HEK293 (cell line): ENCODE measurements at regions not wholly inside any gene's neighbourhood (a gene's known extent, or its start where the extent isn't known, plus 50 kb on each side); places are given as distances from the start of the nearest gene placed in this dataset.
A peak's percentile ranks its signal among the peaks of the same experiment; 100 is the strongest.
"Not testable (repeated sequence)": the region's sequence is repeated elsewhere in the genome, so short reads cannot be mapped to it uniquely, and the experiment has no call there.

ENCODE experiments used
- CTCF ChIA-PET: fragments of 350-600 bp; formaldehyde crosslinking; extraction: SDS; loops from one replicate; lab custom pipeline; 2021; ENCODE audit warnings: antibody characterized with exemption; lab: Yijun Ruan, JAX
- POLR2A ChIA-PET: fragments of 300-600 bp; formaldehyde crosslinking; extraction: SDS; loops from one replicate; lab custom pipeline; 2020; ENCODE audit warnings: antibody characterized with exemption, inconsistent platforms; lab: Yijun Ruan, JAX
- H3K27ac ChIP-seq: fragments of 200-500 bp; sonication (Bioruptor generic); 2 replicates; pipeline ENCODE4 v1.5.1; 2014; ENCODE audit warnings: low read depth, low read length, control low read depth, inconsistent platforms; ENCODE audit errors: extremely low read depth
- H3K36me3 ChIP-seq, 2 experiments: fragments of 200-500 bp in 1 of 2; sonication (Bioruptor generic) in 1 of 2; 1 replicate in 1 of 2; 2 replicates in 1 of 2; pipeline ENCODE4 v1.5.1; 2014 to 2017; ENCODE audit warnings: inconsistent platforms in 2 of 2, low read length in 2 of 2; ENCODE audit not compliant: control insufficient read depth in 2 of 2, insufficient read depth in 1 of 2
- H3K4me1 ChIP-seq: fragments of 200-500 bp; sonication (Bioruptor generic); 2 replicates; pipeline ENCODE4 v1.5.1; 2014; ENCODE audit warnings: mild to moderate bottlenecking, low read length, inconsistent platforms; ENCODE audit not compliant: control insufficient read depth, insufficient read depth
- H3K4me3 ChIP-seq: 2 replicates; pipeline ENCODE4 v1.5.1; 2011; ENCODE audit warnings: low read depth, mild to moderate bottlenecking, control low read depth, low read length, moderate library complexity
- H3K9me3 ChIP-seq: fragments of 200-500 bp; sonication (Bioruptor generic); 2 replicates; pipeline ENCODE4 v1.5.1; 2014; ENCODE audit warnings: low read depth, low read length, inconsistent platforms; ENCODE audit not compliant: control insufficient read depth, insufficient read depth
- GLI4 ChIP-seq: fragments of 450-650 bp; formaldehyde crosslinking; IDR thresholded peaks from 2 replicates; pipeline ENCODE4 v1.5.1; 2016; ENCODE audit warnings: missing biosample characterization, missing genetic modification characterization
- OSR2 ChIP-seq: fragments of 450-650 bp; formaldehyde crosslinking; IDR thresholded peaks from 2 replicates; pipeline ENCODE4 v1.5.1; 2016; ENCODE audit warnings: missing biosample characterization, missing genetic modification characterization
- ZBTB17 ChIP-seq: fragments of 450-650 bp; formaldehyde crosslinking; IDR thresholded peaks from 2 replicates; pipeline ENCODE4 v1.5.1; 2016; ENCODE audit warnings: missing biosample characterization, missing genetic modification characterization
- ZEB2 ChIP-seq: fragments of 450-650 bp; formaldehyde crosslinking; IDR thresholded peaks from 2 replicates; pipeline ENCODE4 v1.5.1; 2016; ENCODE audit warnings: missing biosample characterization, missing genetic modification characterization
- ZFP69B ChIP-seq: fragments of 450-650 bp; formaldehyde crosslinking; IDR thresholded peaks from 2 replicates; pipeline ENCODE4 v1.5.1; 2016; ENCODE audit warnings: missing biosample characterization, missing genetic modification characterization
- ZNF132 ChIP-seq: fragments of 450-650 bp; formaldehyde crosslinking; IDR thresholded peaks from 2 replicates; pipeline ENCODE4 v1.5.1; 2017; ENCODE audit warnings: missing biosample characterization, missing genetic modification characterization, borderline replicate concordance
- ZNF138 ChIP-seq: fragments of 450-650 bp; formaldehyde crosslinking; IDR thresholded peaks from 2 replicates; pipeline ENCODE4 v1.5.1; 2016; ENCODE audit warnings: missing biosample characterization, missing genetic modification characterization, borderline replicate concordance
- ZNF146 ChIP-seq: fragments of 450-650 bp; formaldehyde crosslinking; IDR thresholded peaks from 2 replicates; pipeline ENCODE4 v1.5.1; 2016; ENCODE audit warnings: missing biosample characterization, missing genetic modification characterization
- ZNF202 ChIP-seq: fragments of 450-650 bp; formaldehyde crosslinking; IDR thresholded peaks from 2 replicates; pipeline ENCODE4 v1.5.1; 2016; ENCODE audit warnings: missing biosample characterization, missing genetic modification characterization, borderline replicate concordance
- ZNF248 ChIP-seq: fragments of 450-650 bp; formaldehyde crosslinking; IDR thresholded peaks from 2 replicates; pipeline ENCODE4 v1.5.1; 2017; ENCODE audit warnings: missing biosample characterization, missing genetic modification characterization
- ZNF335 ChIP-seq: fragments of 450-650 bp; formaldehyde crosslinking; conservative IDR thresholded peaks from 2 replicates; pipeline ENCODE4 v1.5.1; 2016; ENCODE audit warnings: missing biosample characterization, missing genetic modification characterization
- ZNF350 ChIP-seq: fragments of 450-650 bp; formaldehyde crosslinking; IDR thresholded peaks from 2 replicates; pipeline ENCODE4 v1.5.0; 2017; ENCODE audit warnings: missing biosample characterization, mild to moderate bottlenecking, missing genetic modification characterization
- ZNF37A ChIP-seq: fragments of 450-650 bp; IDR thresholded peaks from 2 replicates; pipeline ENCODE4 v1.5.1; 2018; ENCODE audit warnings: missing biosample characterization, missing genetic modification characterization
- ZNF404 ChIP-seq: fragments of 450-650 bp; formaldehyde crosslinking; IDR thresholded peaks from 2 replicates; pipeline ENCODE4 v1.5.1; 2017; ENCODE audit warnings: missing biosample characterization, missing genetic modification characterization
- ZNF530 ChIP-seq: fragments of 450-650 bp; formaldehyde crosslinking; IDR thresholded peaks from 2 replicates; pipeline ENCODE4 v1.5.1; 2016; ENCODE audit warnings: low read depth, missing biosample characterization, missing genetic modification characterization
- ZNF548 ChIP-seq: fragments of 450-650 bp; formaldehyde crosslinking; IDR thresholded peaks from 2 replicates; pipeline ENCODE4 v1.5.1; 2016; ENCODE audit warnings: missing biosample characterization, missing genetic modification characterization
- ZNF624 ChIP-seq: fragments of 450-650 bp; formaldehyde crosslinking; IDR thresholded peaks from 2 replicates; pipeline ENCODE4 v1.5.1; 2017; ENCODE audit warnings: missing biosample characterization, missing genetic modification characterization
- ZNF677 ChIP-seq: fragments of 450-650 bp; IDR thresholded peaks from 2 replicates; pipeline ENCODE4 v1.5.0; 2018; ENCODE audit warnings: missing biosample characterization, mild to moderate bottlenecking, missing genetic modification characterization, moderate library complexity
- ZNF837 ChIP-seq: fragments of 450-650 bp; formaldehyde crosslinking; IDR thresholded peaks from 2 replicates; pipeline ENCODE4 v1.5.1; 2016; ENCODE audit warnings: missing biosample characterization, missing genetic modification characterization
- TF ChIP-seq, protein P1 (sequence below): fragments of 450-650 bp; formaldehyde crosslinking; IDR thresholded peaks from 2 replicates; pipeline ENCODE4 v1.5.1; 2017; ENCODE audit warnings: missing biosample characterization, missing genetic modification characterization
- TF ChIP-seq, protein P2 (sequence below): fragments of 450-650 bp; formaldehyde crosslinking; IDR thresholded peaks from 2 replicates; pipeline ENCODE4 v1.5.1; 2016; ENCODE audit warnings: missing biosample characterization, missing genetic modification characterization
- TF ChIP-seq, protein P3 (sequence below): fragments of 450-650 bp; formaldehyde crosslinking; IDR thresholded peaks from 2 replicates; pipeline ENCODE4 v1.5.1; 2016; ENCODE audit warnings: missing biosample characterization, missing genetic modification characterization
- TF ChIP-seq, protein P4 (sequence below): fragments of 450-650 bp; formaldehyde crosslinking; IDR thresholded peaks from 2 replicates; pipeline ENCODE4 v1.5.1; 2017; ENCODE audit warnings: missing biosample characterization, missing genetic modification characterization

DNA sequence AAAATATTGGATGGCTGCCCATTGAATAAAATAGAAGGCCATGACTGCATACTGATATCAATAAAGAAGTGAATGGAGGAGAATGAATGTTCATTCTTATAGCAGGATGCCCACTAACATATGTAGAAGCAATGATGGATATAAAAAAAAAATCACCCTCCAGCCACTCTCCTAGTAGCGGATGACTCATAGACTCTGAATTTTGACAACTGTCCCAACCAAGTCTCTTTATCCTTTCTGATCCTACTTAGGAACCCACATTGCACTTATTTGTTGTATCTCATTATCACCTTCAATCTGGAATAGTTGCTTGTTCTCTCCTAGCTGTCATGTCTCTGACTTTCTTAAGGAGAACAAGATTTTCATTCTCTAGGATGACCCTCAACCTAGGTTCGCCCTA is 429.9 kb downstream of the HS3ST3B1 start (continued):
- TF ChIP-seq ZNF677 (tag by site-specific recombination), result no peak
- TF ChIP-seq ZNF837 (tag by site-specific recombination), result no peak
- TF ChIP-seq, protein P1, sequence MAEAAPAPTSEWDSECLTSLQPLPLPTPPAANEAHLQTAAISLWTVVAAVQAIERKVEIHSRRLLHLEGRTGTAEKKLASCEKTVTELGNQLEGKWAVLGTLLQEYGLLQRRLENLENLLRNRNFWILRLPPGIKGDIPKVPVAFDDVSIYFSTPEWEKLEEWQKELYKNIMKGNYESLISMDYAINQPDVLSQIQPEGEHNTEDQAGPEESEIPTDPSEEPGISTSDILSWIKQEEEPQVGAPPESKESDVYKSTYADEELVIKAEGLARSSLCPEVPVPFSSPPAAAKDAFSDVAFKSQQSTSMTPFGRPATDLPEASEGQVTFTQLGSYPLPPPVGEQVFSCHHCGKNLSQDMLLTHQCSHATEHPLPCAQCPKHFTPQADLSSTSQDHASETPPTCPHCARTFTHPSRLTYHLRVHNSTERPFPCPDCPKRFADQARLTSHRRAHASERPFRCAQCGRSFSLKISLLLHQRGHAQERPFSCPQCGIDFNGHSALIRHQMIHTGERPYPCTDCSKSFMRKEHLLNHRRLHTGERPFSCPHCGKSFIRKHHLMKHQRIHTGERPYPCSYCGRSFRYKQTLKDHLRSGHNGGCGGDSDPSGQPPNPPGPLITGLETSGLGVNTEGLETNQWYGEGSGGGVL (tag by site-specific recombination), result no peak

DNA sequence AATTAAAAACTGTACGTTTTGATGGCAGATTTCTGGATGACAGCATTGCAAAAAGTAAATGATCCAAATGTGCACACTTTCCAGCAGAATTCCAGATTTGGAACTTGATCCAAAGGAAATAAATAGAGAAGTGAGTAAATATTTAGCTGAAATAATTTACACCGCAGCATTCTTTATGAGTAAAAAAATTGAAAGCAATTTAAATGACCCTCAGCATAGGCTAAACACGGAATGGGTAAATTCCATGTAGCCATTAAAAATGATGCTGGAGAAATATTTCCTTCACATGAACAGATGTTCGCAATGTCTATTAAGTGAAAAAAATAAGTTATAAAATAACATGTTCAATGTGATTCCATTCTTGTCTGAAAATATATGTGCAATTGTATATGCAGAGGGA is 424.8 kb downstream of the HS3ST3B1 start:
- TF ChIP-seq ZBTB17 (tag by site-specific recombination), result no peak
- TF ChIP-seq ZNF248 (tag by site-specific recombination), result no peak
- no peak for TF ChIP-seq OSR2 (tag by site-specific recombination)
- no peak overlapping the region for H3K27ac ChIP-seq
- H3K4me1 ChIP-seq, result 0 out of 2 replicates have a peak, but pooled peaks cover 2% of the 10 kb centered on the region
- no peaks in the 10 kb centered on the region for H3K9me3 ChIP-seq
- CTCF ChIA-PET, result interaction anchor here (1.0 kb wide), 1 partner anchor 201 kb away, joined by 4 read pairs; no protein-coding TSS in a partner anchor
- no peaks in the 10 kb centered on the region for H3K36me3 ChIP-seq
- H3K4me3 ChIP-seq, result no peak overlapping the region
- POLR2A ChIA-PET, result no interaction called here

DNA sequence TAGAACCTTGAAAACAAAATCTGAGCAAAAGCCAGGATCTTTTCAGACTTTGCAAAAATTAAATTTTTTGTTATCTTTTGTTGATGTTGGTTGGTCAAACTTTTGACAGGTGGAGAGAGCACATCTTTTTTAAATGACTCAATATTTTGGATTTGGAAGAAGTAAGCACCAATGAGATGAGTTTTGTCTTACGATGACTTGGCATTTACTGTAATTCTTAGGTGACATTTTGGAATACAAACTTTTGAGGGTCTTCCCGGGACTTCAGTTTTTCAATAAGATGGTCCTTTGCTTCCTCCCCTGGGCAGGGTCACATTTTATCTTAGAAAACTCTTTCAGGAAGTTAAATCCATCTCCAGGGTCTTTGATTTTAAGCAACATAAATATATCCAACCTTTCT is 423.9 kb downstream of the HS3ST3B1 start:
- no peaks in the 10 kb centered on the region for H3K36me3 ChIP-seq
- no peak overlapping the region for H3K27ac ChIP-seq
- no peak overlapping the region for H3K4me3 ChIP-seq
- POLR2A ChIA-PET, result no interaction called here
- no peaks in the 10 kb centered on the region for H3K9me3 ChIP-seq
- CTCF ChIA-PET, result interaction anchor here (1.0 kb wide), 1 partner anchor 202 kb away, joined by 4 read pairs; no protein-coding TSS in a partner anchor
- TF ChIP-seq, protein P2, sequence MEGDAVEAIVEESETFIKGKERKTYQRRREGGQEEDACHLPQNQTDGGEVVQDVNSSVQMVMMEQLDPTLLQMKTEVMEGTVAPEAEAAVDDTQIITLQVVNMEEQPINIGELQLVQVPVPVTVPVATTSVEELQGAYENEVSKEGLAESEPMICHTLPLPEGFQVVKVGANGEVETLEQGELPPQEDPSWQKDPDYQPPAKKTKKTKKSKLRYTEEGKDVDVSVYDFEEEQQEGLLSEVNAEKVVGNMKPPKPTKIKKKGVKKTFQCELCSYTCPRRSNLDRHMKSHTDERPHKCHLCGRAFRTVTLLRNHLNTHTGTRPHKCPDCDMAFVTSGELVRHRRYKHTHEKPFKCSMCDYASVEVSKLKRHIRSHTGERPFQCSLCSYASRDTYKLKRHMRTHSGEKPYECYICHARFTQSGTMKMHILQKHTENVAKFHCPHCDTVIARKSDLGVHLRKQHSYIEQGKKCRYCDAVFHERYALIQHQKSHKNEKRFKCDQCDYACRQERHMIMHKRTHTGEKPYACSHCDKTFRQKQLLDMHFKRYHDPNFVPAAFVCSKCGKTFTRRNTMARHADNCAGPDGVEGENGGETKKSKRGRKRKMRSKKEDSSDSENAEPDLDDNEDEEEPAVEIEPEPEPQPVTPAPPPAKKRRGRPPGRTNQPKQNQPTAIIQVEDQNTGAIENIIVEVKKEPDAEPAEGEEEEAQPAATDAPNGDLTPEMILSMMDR (tag by site-specific recombination), result no peak
- no peak for TF ChIP-seq ZNF146 (tag by site-specific recombination)
- 0 out of 2 replicates have a peak, but pooled peaks cover 2% of the 10 kb centered on the region for H3K4me1 ChIP-seq

DNA sequence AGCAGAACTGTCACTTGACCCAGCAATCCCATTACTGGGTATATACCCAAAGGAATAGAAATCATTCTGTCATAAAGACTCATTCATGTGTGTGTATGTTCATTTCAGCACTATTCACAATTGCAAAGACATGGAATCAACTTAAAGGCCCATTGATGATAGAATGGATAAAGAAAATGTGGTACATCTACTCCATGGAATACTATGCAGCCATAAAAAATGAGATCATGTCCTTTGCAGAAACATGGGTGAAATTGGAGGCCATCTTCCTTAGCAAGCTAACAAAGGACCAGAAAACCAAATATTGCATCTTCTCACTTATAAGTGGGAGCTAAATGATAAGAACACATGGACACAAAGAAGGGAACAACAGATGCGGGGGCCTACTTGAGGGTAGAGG is 422.5 kb downstream of the HS3ST3B1 start:
- H3K27ac ChIP-seq, POLR2A ChIA-PET, H3K36me3 ChIP-seq, CTCF ChIA-PET, H3K9me3 ChIP-seq, H3K4me1 ChIP-seq, H3K4me3 ChIP-seq: not testable (repeated sequence)
- TF ChIP-seq ZNF146 (tag by site-specific recombination), result peak; percentile 59; the same call in 1 of the 2 replicates

DNA sequence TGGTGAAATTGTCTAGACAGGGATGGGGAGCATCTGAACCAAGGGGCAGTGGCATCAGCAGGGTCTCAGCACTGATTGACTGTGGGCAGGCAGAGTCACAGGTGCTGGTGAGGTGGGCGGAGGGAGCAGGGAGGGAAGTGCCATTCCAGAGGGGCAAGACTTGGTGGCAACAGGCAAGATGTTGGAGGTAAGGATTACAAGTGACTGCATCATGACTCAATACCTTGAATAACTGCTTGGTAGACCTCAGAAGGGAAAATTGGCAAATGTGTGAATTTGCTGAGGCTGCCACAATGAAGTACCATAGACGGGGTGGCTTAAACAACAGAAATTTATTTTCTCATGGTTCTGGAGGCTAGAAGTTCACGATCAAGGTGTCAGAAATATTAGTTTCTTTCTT is 419.1 kb downstream of the HS3ST3B1 start:
- no peaks in the 10 kb centered on the region for H3K36me3 ChIP-seq
- H3K27ac ChIP-seq, result no peak overlapping the region
- no peak overlapping the region for H3K4me3 ChIP-seq
- no peaks in the 10 kb centered on the region for H3K4me1 ChIP-seq
- ChIA-PET CTCF (interaction anchor here (0.7 kb wide), 1 partner anchor 41 kb away, joined by 3 read pairs; no protein-coding TSS in a partner anchor), POLR2A (no interaction called here)
- no peaks in the 10 kb centered on the region for H3K9me3 ChIP-seq
- no peak for TF ChIP-seq ZEB2 (tag by site-specific recombination)
- TF ChIP-seq ZNF202, result no peak
- no peak for TF ChIP-seq GLI4
- TF ChIP-seq ZFP69B (tag by site-specific recombination), result no peak
- TF ChIP-seq ZNF132 (tag by site-specific recombination), result no peak
- TF ChIP-seq ZNF404 (tag by site-specific recombination), result no peak
- TF ChIP-seq, protein P3, sequence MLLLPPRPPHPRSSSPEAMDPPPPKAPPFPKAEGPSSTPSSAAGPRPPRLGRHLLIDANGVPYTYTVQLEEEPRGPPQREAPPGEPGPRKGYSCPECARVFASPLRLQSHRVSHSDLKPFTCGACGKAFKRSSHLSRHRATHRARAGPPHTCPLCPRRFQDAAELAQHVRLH (tag by site-specific recombination), result no peak
- TF ChIP-seq ZNF624, result no peak
- TF ChIP-seq ZNF335 (tag by site-specific recombination), result no peak
- TF ChIP-seq, protein P4, sequence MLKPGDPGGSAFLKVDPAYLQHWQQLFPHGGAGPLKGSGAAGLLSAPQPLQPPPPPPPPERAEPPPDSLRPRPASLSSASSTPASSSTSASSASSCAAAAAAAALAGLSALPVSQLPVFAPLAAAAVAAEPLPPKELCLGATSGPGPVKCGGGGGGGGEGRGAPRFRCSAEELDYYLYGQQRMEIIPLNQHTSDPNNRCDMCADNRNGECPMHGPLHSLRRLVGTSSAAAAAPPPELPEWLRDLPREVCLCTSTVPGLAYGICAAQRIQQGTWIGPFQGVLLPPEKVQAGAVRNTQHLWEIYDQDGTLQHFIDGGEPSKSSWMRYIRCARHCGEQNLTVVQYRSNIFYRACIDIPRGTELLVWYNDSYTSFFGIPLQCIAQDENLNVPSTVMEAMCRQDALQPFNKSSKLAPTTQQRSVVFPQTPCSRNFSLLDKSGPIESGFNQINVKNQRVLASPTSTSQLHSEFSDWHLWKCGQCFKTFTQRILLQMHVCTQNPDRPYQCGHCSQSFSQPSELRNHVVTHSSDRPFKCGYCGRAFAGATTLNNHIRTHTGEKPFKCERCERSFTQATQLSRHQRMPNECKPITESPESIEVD (tag by site-specific recombination), result no peak
- no peak for TF ChIP-seq ZNF350
- TF ChIP-seq ZNF530, result no peak
- TF ChIP-seq ZNF548 (tag by site-specific recombination), result no peak
- TF ChIP-seq ZNF37A, result no peak
- TF ChIP-seq ZNF138 (tag by site-specific recombination), result no peak
